Activated CD8-positive, alpha-beta T cell treated with anti-CD3 and anti-CD28 coated beads for 36 hours (primary cell): ENCODE measurements at regions not wholly inside any gene's neighbourhood (a gene's known extent, or its start where the extent isn't known, plus 50 kb on each side); places are given as distances from the start of the nearest gene placed in this dataset.

Experiments used
- ATAC-seq: fragments of 200-7000 bp; cut with Tn5 transposase; one replicate; pipeline ENCODE4 v1.10.0; 2021; ENCODE audit warnings: mild to moderate bottlenecking, moderate library complexity
- CTCF ChIA-PET: fragments of 350-600 bp; sonication (Branson Sonifier 250); formaldehyde crosslinking; loops from one replicate; lab custom pipeline; 2021; ENCODE audit warnings: antibody characterized with exemption; lab: Charles Lee
- POLR2A ChIA-PET: fragments of 350-600 bp; sonication (Branson Sonifier 250); formaldehyde crosslinking; loops from one replicate; lab custom pipeline; 2021; ENCODE audit warnings: antibody characterized with exemption; lab: Charles Lee
- DNase-seq: peaks from one replicate; pipeline ENCODE4 v3.0.0-alpha.2; 2020
- H3K27ac Mint-ChIP-seq: one replicate; pipeline ENCODE4 v1.8.0; 2021; ENCODE audit warnings: mild to moderate bottlenecking, mixed read lengths
- H3K27me3 Mint-ChIP-seq: one replicate; pipeline ENCODE4 v1.8.0; 2021; ENCODE audit warnings: mixed read lengths
- H3K36me3 Mint-ChIP-seq: one replicate; pipeline ENCODE4 v1.8.0; 2021; ENCODE audit warnings: low read depth, mixed read lengths
- H3K4me1 Mint-ChIP-seq: one replicate; pipeline ENCODE4 v1.8.0; 2021; ENCODE audit warnings: low read depth, mixed read lengths
- H3K4me3 Mint-ChIP-seq: one replicate; pipeline ENCODE4 v1.8.0; 2021; ENCODE audit warnings: mild to moderate bottlenecking, moderate library complexity, mixed read lengths
- H3K9me3 Mint-ChIP-seq: one replicate; pipeline ENCODE4 v1.8.0; 2021; ENCODE audit warnings: mixed read lengths
- CTCF ChIP-seq: fragments of 200-600 bp; IDR thresholded peaks from one replicate; pipeline ENCODE4 v1.8.0; 2022; ENCODE audit warnings: antibody characterized with exemption, mild to moderate bottlenecking
- intact Hi-C: fragments of 100-400 bp; cut with micrococcal nuclease; formaldehyde crosslinking; loops from one replicate; pipeline ENCODE4 v1.10.0; 2022

- DNase-seq: no peak
- Mint-ChIP-seq H3K27me3 (peaks cover 21% of the 10 kb centered on the region), H3K36me3 (no peaks in the 10 kb centered on the region), H3K27ac (peak overlapping the region; percentile 41), H3K4me1 (peaks cover 4% of the 10 kb centered on the region), H3K4me3 (no peak overlapping the region), H3K9me3 (no peaks in the 10 kb centered on the region)
- intact Hi-C loops: loop anchor here (5.0 kb wide), 1 partner anchor 81 kb away; the partner anchor contains the start of gene FEM1C
- TF ChIP-seq CTCF: no peak
- POLR2A ChIA-PET: interaction anchor here (0.7 to 1.5 kb wide), 2 partner anchors 84 to 87 kb away, joined by 3 to 4 read pairs; no protein-coding TSS in a partner anchor
- CTCF ChIA-PET: interaction anchor here (0.8 to 1.4 kb wide), 4 partner anchors 25 to 176 kb away, joined by 3 to 5 read pairs (median 3); no protein-coding TSS in a partner anchor
- ATAC-seq: no peak
Measured at GRCh38 chr5:115461093-115461492, 83.5 kb downstream of the FEM1C start.

GRCh38 chr5:115460472-115460871, 84.1 kb downstream of the FEM1C start:
- H3K27me3 Mint-ChIP-seq: peaks cover 22% of the 10 kb centered on the region
- ATAC-seq (peak; percentile 71), DNase-seq (peak; percentile 31)
- no peaks in the 10 kb centered on the region for H3K9me3 Mint-ChIP-seq
- no peak overlapping the region for H3K27ac Mint-ChIP-seq
- H3K4me1 Mint-ChIP-seq: peaks cover 4% of the 10 kb centered on the region
- CTCF ChIA-PET: interaction anchor here (0.8 to 1.2 kb wide), 4 partner anchors 26 to 177 kb away, joined by 3 to 5 read pairs (median 3); no protein-coding TSS in a partner anchor
- H3K36me3 Mint-ChIP-seq: no peaks in the 10 kb centered on the region
- no peak overlapping the region for H3K4me3 Mint-ChIP-seq
- no peak for TF ChIP-seq CTCF
- POLR2A ChIA-PET: interaction anchor here (0.6 to 1.5 kb wide), 4 partner anchors 46 to 326 kb away, joined by 3 to 8 read pairs (median 4); no protein-coding TSS in a partner anchor
- intact Hi-C loops: loop anchor here (5.0 kb wide), 1 partner anchor 82 kb away; the partner anchor contains the start of gene FEM1C

GRCh38 chr5:115459855-115460341, 84.7 kb downstream of the FEM1C start:
- ATAC-seq (no peak), DNase-seq (no peak)
- H3K4me3 Mint-ChIP-seq: no peak overlapping the region
- H3K36me3 Mint-ChIP-seq: no peaks in the 10 kb centered on the region
- peaks cover 4% of the 10 kb centered on the region for H3K4me1 Mint-ChIP-seq
- no peak overlapping the region for H3K27ac Mint-ChIP-seq
- intact Hi-C loops: loop anchor here (5.0 kb wide), 1 partner anchor 82 kb away; the partner anchor contains the start of gene FEM1C
- H3K27me3 Mint-ChIP-seq: peaks cover 18% of the 10 kb centered on the region
- ChIA-PET CTCF (interaction anchor here (1.0 kb wide), 1 partner anchor 128 kb away, joined by 3 read pairs; no protein-coding TSS in a partner anchor), POLR2A (interaction anchor here (0.6 to 1.4 kb wide), 4 partner anchors 46 to 326 kb away, joined by 3 to 8 read pairs (median 3); no protein-coding TSS in a partner anchor)
- no peaks in the 10 kb centered on the region for H3K9me3 Mint-ChIP-seq
- no peak for TF ChIP-seq CTCF

- ATAC-seq (no peak), DNase-seq (no peak)
- Mint-ChIP-seq H3K36me3 (no peaks in the 10 kb centered on the region), H3K27me3 (peaks cover 12% of the 10 kb centered on the region), H3K27ac (no peak overlapping the region), H3K4me1 (no peaks in the 10 kb centered on the region), H3K9me3 (no peaks in the 10 kb centered on the region), H3K4me3 (no peak overlapping the region)
- ChIA-PET POLR2A (no interaction called here), CTCF (no interaction called here)
- TF ChIP-seq CTCF: no peak
- intact Hi-C loops: no loop called here
Measured at GRCh38 chr5:115458416-115458815, 86.2 kb downstream of the FEM1C start.

- ATAC-seq: no peak
Measured at GRCh38 chr5:115458003-115458409, 86.6 kb downstream of the FEM1C start.

More at GRCh38 chr5:115458003-115458409, 86.6 kb downstream of the FEM1C start:
- Mint-ChIP-seq H3K9me3 (no peaks in the 10 kb centered on the region), H3K36me3 (no peaks in the 10 kb centered on the region), H3K4me3 (no peak overlapping the region), H3K4me1 (no peaks in the 10 kb centered on the region), H3K27ac (no peak overlapping the region), H3K27me3 (peaks cover 12% of the 10 kb centered on the region)
- CTCF ChIA-PET: no interaction called here
- DNase-seq: no peak
- intact Hi-C loops: no loop called here
- POLR2A ChIA-PET: no interaction called here
- TF ChIP-seq CTCF: no peak
